ENCODE measurements at regions not wholly inside any gene's neighbourhood (a gene's known extent, or its start where the extent isn't known, plus 50 kb on each side); places are given as distances from the start of the nearest gene placed in this dataset.

GRCh38 chr20:29299811-29300578 is 1957.5 kb upstream of the DEFB115 start:
- Mint-ChIP-seq H3K4me1 (ENCODE audit: low read depth) (no peaks in the 10 kb centered on the region; the same call in 1 of the 2 replicates), H3K36me3 (ENCODE audit: low read depth) (peaks cover 15% of the 10 kb centered on the region; the same call in 1 of the 2 replicates), H3K27me3 (ENCODE audit: insufficient read depth) (0 out of 2 replicates have a peak, but pooled peaks cover 4% of the 10 kb centered on the region), H3K27ac (no peak overlapping the region), H3K4me3 (no peak overlapping the region), H3K9me3 (peaks cover 61% of the 10 kb centered on the region)
- TF ChIP-seq CTCF (IDR thresholded peaks at IDR 0.05): no peak
- no peak for DNase-seq

GRCh38 chr20:29300579-29301551 is 1956.6 kb upstream of the DEFB115 start:
- H3K4me1 Mint-ChIP-seq (ENCODE audit: low read depth): no peaks in the 10 kb centered on the region; the same call in 1 of the 2 replicates
- no peak for TF ChIP-seq CTCF (IDR thresholded peaks at IDR 0.05)
- H3K9me3 Mint-ChIP-seq: peaks cover 66% of the 10 kb centered on the region
- H3K36me3 Mint-ChIP-seq (ENCODE audit: low read depth): peaks cover 16% of the 10 kb centered on the region; the same call in 1 of the 2 replicates
- H3K4me3 Mint-ChIP-seq: no peak overlapping the region
- no peak overlapping the region for H3K27ac Mint-ChIP-seq
- DNase-seq: no peak
- peaks cover 6% of the 10 kb centered on the region; the same call in 1 of the 2 replicates for H3K27me3 Mint-ChIP-seq (ENCODE audit: insufficient read depth)

- Mint-ChIP-seq H3K36me3 (ENCODE audit: low read depth) (peaks cover 16% of the 10 kb centered on the region; the same call in 1 of the 2 replicates), H3K27ac (no peak overlapping the region), H3K4me3 (no peak overlapping the region), H3K27me3 (ENCODE audit: insufficient read depth) (peaks cover 6% of the 10 kb centered on the region; the same call in 1 of the 2 replicates), H3K4me1 (ENCODE audit: low read depth) (no peaks in the 10 kb centered on the region; the same call in 1 of the 2 replicates), H3K9me3 (peaks cover 67% of the 10 kb centered on the region)
- TF ChIP-seq CTCF (IDR thresholded peaks at IDR 0.05): no peak
- no peak for DNase-seq
Observed at GRCh38 chr20:29301624-29302259, 1955.7 kb upstream of the DEFB115 start.

- Mint-ChIP-seq H3K36me3 (ENCODE audit: low read depth) (peaks cover 15% of the 10 kb centered on the region; the same call in 1 of the 2 replicates), H3K4me1 (ENCODE audit: low read depth) (peaks cover 5% of the 10 kb centered on the region; the same call in 1 of the 2 replicates), H3K27me3 (ENCODE audit: insufficient read depth) (peaks cover 8% of the 10 kb centered on the region; the same call in 1 of the 2 replicates), H3K4me3 (no peak overlapping the region), H3K9me3 (peaks cover 65% of the 10 kb centered on the region), H3K27ac (no peak overlapping the region)
- TF ChIP-seq CTCF (IDR thresholded peaks at IDR 0.05): no peak
- DNase-seq: no peak
Observed at GRCh38 chr20:29302979-29303644, 1954.4 kb upstream of the DEFB115 start.
